GM19351 (cell line): ENCODE measurements at regions not wholly inside any gene's neighbourhood (a gene's known extent, or its start where the extent isn't known, plus 50 kb on each side); places are given as distances from the start of the nearest gene placed in this dataset.
"Not testable (repeated sequence)": the region's sequence is repeated elsewhere in the genome, so short reads cannot be mapped to it uniquely, and the experiment has no call there.

ENCODE experiments used
- ATAC-seq: cut with Tn5 transposase; IDR thresholded peaks from one replicate; pipeline ENCODE4 v1.9.1; 2021; ENCODE audit warnings: mild to moderate bottlenecking, moderate library complexity; ENCODE audit not compliant: unreplicated experiment

- no peak for ATAC-seq
These were observed 92.6 kb upstream of the RNF32 start for GRCh38 chr7:156547884-156548561.

- no peak for ATAC-seq
These were observed 94.6 kb upstream of the RNF32 start for GRCh38 chr7:156545979-156546378.

- no peak for ATAC-seq
These were observed 95.5 kb upstream of the RNF32 start for GRCh38 chr7:156544919-156545715.

- no peak for ATAC-seq
These were observed 96.6 kb upstream of the RNF32 start for GRCh38 chr7:156543699-156544598.

- no peak for ATAC-seq
These were observed 99.9 kb upstream of the RNF32 start for GRCh38 chr7:156540619-156541165.

- ATAC-seq: no peak
These were observed 100.6 kb upstream of the RNF32 start for GRCh38 chr7:156539999-156540398.

- ATAC-seq: no peak
These were observed 103.6 kb upstream of the RNF32 start for GRCh38 chr7:156537006-156537405.

- no peak for ATAC-seq
These were observed 105.6 kb upstream of the RNF32 start for GRCh38 chr7:156534925-156535324.

GRCh38 chr7:156533964-156534363 is 106.6 kb upstream of the RNF32 start:
- no peak for ATAC-seq

GRCh38 chr7:156533420-156533819 is 107.2 kb upstream of the RNF32 start:
- no peak for ATAC-seq

- no peak for ATAC-seq
These were observed 108.5 kb upstream of the RNF32 start for GRCh38 chr7:156532016-156532602.

GRCh38 chr7:156529956-156530355 is 110.6 kb upstream of the RNF32 start:
- ATAC-seq: no peak

- ATAC-seq: no peak
These were observed 113.1 kb upstream of the RNF32 start for GRCh38 chr7:156527458-156527890.

GRCh38 chr7:156524818-156525597 is 115.6 kb upstream of the RNF32 start:
- ATAC-seq: no peak

GRCh38 chr7:156523447-156524048 is 117.0 kb upstream of the RNF32 start:
- no peak for ATAC-seq

GRCh38 chr7:156522801-156523200 is 117.8 kb upstream of the RNF32 start:
- no peak for ATAC-seq

- no peak for ATAC-seq
These were observed 121.5 kb upstream of the RNF32 start for GRCh38 chr7:156519070-156519469.

GRCh38 chr7:156518466-156518865 is 122.1 kb upstream of the RNF32 start:
- no peak for ATAC-seq

GRCh38 chr7:156517858-156518257 is 122.7 kb upstream of the RNF32 start:
- ATAC-seq: not testable (repeated sequence)
